Body of pancreas (tissue), 4 donors: ENCODE measurements at regions not wholly inside any gene's neighbourhood (a gene's known extent, or its start where the extent isn't known, plus 50 kb on each side); places are given as distances from the start of the nearest gene placed in this dataset.

Experiments
- ATAC-seq: fragments of 150-250 bp; one replicate; pipeline ENCODE4 v1.9.1; 2016
- DNase-seq, 4 donors: peaks; one replicate each; pipeline ENCODE4 v3.0.0-alpha.2; 2019
- H3K27ac ChIP-seq, 4 donors: fragments of 200-600 bp; sonication (generic); 1 replicate in 3 of 4; 2 replicates in 1 of 4; pipeline versions ENCODE4 v1.5.1 to v1.6.1; 2016 to 2019; ENCODE audit warnings: mild to moderate bottlenecking in 1 of 4, mixed read lengths in 1 of 4, moderate library complexity in 1 of 4
- H3K27me3 ChIP-seq, 2 donors: fragments of 200-600 bp; sonication (generic); one replicate each; pipeline ENCODE4 v1.6.0; 2016; ENCODE audit warnings: mild to moderate bottlenecking in 1 of 2
- H3K36me3 ChIP-seq, 2 donors: fragments of 200-600 bp; sonication (generic); replicated peaks in 1 of 2; 2 replicates each; pipeline ENCODE4 v1.5.1; 2016; ENCODE audit warnings: low read depth in 2 of 2; ENCODE audit not compliant: insufficient read depth in 1 of 2
- H3K4me1 ChIP-seq: fragments of 200-600 bp; sonication (generic); one replicate; pipeline ENCODE4 v1.6.0; 2016
- H3K4me3 ChIP-seq, 2 donors: fragments of 200-600 bp; sonication (generic); 1 replicate in 1 of 2; 2 replicates in 1 of 2; pipeline ENCODE4 v1.5.1; 2016 to 2019
- H3K9me3 ChIP-seq, 3 donors: fragments of 200-600 bp; sonication (generic); 1 replicate in 2 of 3; 2 replicates in 1 of 3; pipeline ENCODE4 v1.5.1; 2016
- POLR2A ChIP-seq, 3 donors: fragments of 450-650 bp; IDR thresholded peaks; one replicate each; pipeline ENCODE4 v1.6.1; 2016; ENCODE audit warnings: antibody characterized with exemption in 3 of 3, mild to moderate bottlenecking in 2 of 3
- WGBS, 2 donors: methylation state at CpG; one replicate each; pipeline ENCODE4 v1.1.5; 2017; 5-methylcytosine and 5-hydroxymethylcytosine counted together
- intact Hi-C: fragments of 100-400 bp; cut with DNase I; formaldehyde crosslinking; loops from one replicate; pipeline ENCODE4 v1.15.1; 2023
- TF ChIP-seq, protein P1 (sequence below), 7 experiments: fragments of 450-650 bp in 4 of 7; fragments of 200-600 bp in 3 of 7; sonication (generic) in 3 of 7; IDR thresholded peaks; one replicate each; pipeline ENCODE4 v1.5.1; 2016 to 2019; ENCODE audit warnings: antibody characterized with exemption in 7 of 7

DNA sequence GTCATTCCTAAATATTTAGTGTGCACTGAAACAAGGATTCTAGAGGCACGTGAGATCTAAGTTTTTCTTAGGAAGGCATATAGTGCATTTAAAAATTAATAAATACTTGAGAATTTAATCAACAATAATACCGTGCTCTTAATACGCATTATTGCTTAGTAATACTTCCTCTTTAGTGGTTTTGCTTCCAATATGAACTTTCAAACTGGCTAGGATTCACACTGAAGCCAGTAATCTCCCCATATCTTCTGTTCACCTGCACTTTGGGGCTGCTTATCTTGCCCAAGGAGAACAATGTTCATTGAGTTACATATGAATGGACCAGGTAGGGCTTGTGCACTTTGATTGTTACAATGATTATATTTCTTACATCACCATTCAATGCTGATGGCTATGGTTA lies 180.5 kb upstream of the RIOK2 start:
- H3K4me3 ChIP-seq = no peak overlapping the region
- no peaks in the 10 kb centered on the region for H3K36me3 ChIP-seq
- WGBS, 2 donors = 53 to 83% methylated on average over 3 of the region's 3 CpGs
- intact Hi-C loops = no loop called here
- no peaks in the 10 kb centered on the region for H3K4me1 ChIP-seq
- no peaks in the 10 kb centered on the region for H3K27me3 ChIP-seq
- TF ChIP-seq POLR2A (IDR thresholded peaks at IDR 0.05) = no peak
- TF ChIP-seq, protein P1, sequence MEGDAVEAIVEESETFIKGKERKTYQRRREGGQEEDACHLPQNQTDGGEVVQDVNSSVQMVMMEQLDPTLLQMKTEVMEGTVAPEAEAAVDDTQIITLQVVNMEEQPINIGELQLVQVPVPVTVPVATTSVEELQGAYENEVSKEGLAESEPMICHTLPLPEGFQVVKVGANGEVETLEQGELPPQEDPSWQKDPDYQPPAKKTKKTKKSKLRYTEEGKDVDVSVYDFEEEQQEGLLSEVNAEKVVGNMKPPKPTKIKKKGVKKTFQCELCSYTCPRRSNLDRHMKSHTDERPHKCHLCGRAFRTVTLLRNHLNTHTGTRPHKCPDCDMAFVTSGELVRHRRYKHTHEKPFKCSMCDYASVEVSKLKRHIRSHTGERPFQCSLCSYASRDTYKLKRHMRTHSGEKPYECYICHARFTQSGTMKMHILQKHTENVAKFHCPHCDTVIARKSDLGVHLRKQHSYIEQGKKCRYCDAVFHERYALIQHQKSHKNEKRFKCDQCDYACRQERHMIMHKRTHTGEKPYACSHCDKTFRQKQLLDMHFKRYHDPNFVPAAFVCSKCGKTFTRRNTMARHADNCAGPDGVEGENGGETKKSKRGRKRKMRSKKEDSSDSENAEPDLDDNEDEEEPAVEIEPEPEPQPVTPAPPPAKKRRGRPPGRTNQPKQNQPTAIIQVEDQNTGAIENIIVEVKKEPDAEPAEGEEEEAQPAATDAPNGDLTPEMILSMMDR (IDR thresholded peaks at IDR 0.05) = no peak
- H3K27ac ChIP-seq = no peak overlapping the region
- H3K9me3 ChIP-seq = no peaks in the 10 kb centered on the region
- ATAC-seq (no peak), DNase-seq (no peak)

DNA sequence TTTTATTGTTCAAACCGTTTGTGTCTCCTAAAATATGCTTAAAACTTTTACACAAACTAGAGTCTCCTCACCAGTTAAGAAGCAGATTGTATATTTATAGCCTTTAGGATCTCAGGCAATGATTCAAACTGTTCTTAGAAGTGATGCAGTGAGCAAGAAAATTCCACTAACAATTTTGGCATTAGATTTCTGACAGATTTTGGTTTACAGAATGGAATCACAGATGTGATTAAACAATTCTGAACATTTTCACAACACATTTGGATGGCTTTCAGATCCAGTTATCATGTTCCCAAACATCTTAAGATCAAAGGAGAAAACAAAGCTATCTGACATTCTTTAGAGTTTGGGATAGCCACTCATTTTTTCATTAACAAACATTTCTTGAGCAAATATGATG lies 181.7 kb upstream of the RIOK2 start:
- Histone ChIP-seq H3K4me1 (no peaks in the 10 kb centered on the region), H3K27ac (no peak overlapping the region), H3K27me3 (no peaks in the 10 kb centered on the region), H3K9me3 (peaks cover 0 to 4% (median 0%) of the 10 kb centered on the region in 3 donors), H3K4me3 (no peak overlapping the region), H3K36me3 (no peaks in the 10 kb centered on the region)
- DNase-seq (no peak), ATAC-seq (no peak)
- WGBS, 2 donors = 35 to 38% methylated on average over 1 of the region's 1 CpG
- intact Hi-C loops = no loop called here
- TF ChIP-seq POLR2A (IDR thresholded peaks at IDR 0.05) = no peak
- TF ChIP-seq, protein P1 (IDR thresholded peaks at IDR 0.05) = no peak

DNA sequence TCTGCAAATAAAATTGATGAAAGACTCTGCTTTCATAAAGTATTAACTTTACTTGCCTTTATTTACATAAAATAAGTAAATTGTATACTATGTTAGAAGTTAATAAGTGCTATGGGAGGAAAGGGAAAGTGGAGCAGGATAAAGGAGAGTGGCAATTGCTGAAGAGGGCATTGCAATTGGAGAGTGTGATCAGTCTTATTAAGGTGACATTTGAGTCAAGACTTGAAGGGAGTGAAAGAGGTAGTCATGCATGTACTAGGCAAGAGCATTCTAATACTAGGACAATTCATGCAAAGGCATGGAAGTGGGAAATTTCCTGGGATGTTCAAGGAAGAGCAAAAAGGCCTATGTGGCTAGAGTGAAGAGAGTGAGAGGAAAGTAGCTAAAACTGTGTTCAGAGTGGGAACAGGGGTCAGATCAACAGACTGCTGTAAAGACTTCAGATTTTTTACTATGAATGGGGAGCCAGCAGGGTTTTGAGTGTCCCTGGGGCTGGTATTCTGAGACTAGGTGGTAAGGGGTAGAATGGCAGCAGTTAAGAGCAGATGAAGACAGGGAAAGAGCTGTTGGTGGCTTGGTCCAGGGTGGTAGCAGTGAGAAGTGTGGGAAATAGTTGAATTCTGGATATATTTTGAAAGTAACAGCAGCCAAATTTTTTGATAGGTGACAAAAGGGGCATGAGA lies 182.3 kb upstream of the RIOK2 start:
- DNase-seq = no peak

DNA sequence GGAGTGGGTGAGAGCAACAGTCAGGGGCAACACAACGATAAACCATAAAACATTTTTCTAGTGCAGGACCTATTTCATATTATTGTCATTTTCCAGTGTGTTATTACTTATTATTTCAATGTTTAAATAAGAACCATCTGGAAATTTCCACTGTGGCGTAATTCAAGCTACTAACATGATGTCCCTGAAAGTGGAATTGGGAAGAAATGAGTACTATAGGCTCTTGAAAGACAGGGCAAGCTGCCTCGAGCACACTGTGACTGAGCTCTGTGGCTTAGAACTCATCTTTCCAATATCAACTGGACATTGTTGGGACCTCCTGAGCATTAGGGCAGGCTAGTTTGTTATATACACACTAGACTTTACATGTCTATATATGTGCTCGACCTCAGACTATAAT lies 182.9 kb upstream of the RIOK2 start:
- 60 to 67% methylated on average over 4 of the region's 4 CpGs for WGBS, 2 donors
- H3K36me3 ChIP-seq = no peaks in the 10 kb centered on the region

More for the DNA sequence above, 182.3 kb upstream of the RIOK2 start:
- Histone ChIP-seq H3K27ac (no peak overlapping the region), H3K36me3 (no peaks in the 10 kb centered on the region), H3K4me3 (no peak overlapping the region), H3K9me3 (peaks cover 0 to 4% (median 0%) of the 10 kb centered on the region in 3 donors), H3K27me3 (no peaks in the 10 kb centered on the region), H3K4me1 (no peaks in the 10 kb centered on the region)
- no peak for ATAC-seq
- TF ChIP-seq, protein P1 (IDR thresholded peaks at IDR 0.05) = no peak
- TF ChIP-seq POLR2A (IDR thresholded peaks at IDR 0.05) = no peak
- intact Hi-C loops = no loop called here

More for the DNA sequence above, 182.9 kb upstream of the RIOK2 start:
- Histone ChIP-seq H3K4me1 (no peaks in the 10 kb centered on the region), H3K27me3 (no peaks in the 10 kb centered on the region), H3K4me3 (no peak overlapping the region), H3K9me3 (peaks cover 0 to 4% (median 0%) of the 10 kb centered on the region in 3 donors), H3K27ac (no peak overlapping the region)
- intact Hi-C loops = no loop called here
- TF ChIP-seq POLR2A (IDR thresholded peaks at IDR 0.05) = no peak
- TF ChIP-seq, protein P1 (IDR thresholded peaks at IDR 0.05) = no peak
- ATAC-seq = no peak
- no peak for DNase-seq
